B cell (primary cell): ENCODE measurements at regions not wholly inside any gene's neighbourhood (a gene's known extent, or its start where the extent isn't known, plus 50 kb on each side); places are given as distances from the start of the nearest gene placed in this dataset.

Experiments
- ATAC-seq: fragments of 200-7000 bp; cut with Tn5 transposase; one replicate; pipeline ENCODE4 v1.10.0; 2021; ENCODE audit warnings: low read depth, mild to moderate bottlenecking, moderate number of reproducible peaks, moderate library complexity
- CTCF ChIA-PET: fragments of 350-600 bp; sonication (Branson Sonifier 250); formaldehyde crosslinking; loops from one replicate; lab custom pipeline; 2021; ENCODE audit warnings: antibody characterized with exemption, inconsistent platforms; lab: Charles Lee
- POLR2A ChIA-PET: fragments of 350-600 bp; sonication (Branson Sonifier 250); formaldehyde crosslinking; loops from one replicate; lab custom pipeline; 2021; ENCODE audit warnings: antibody characterized with exemption; lab: Charles Lee
- DNase-seq: peaks from one replicate; pipeline ENCODE4 v3.0.0; 2013
- H2AFZ ChIP-seq: 2 replicates; pipeline ENCODE4 v1.6.1; 2012; ENCODE audit warnings: mild to moderate bottlenecking, low read depth, low read length; ENCODE audit not compliant: insufficient read depth, poor library complexity, severe bottlenecking
- H3K27ac ChIP-seq, 2 donors: 1 replicate in 1 of 2; 2 replicates in 1 of 2; pipeline ENCODE4 v1.5.1; 2012 to 2013; ENCODE audit warnings: low read length in 2 of 2, mild to moderate bottlenecking in 2 of 2, moderate library complexity in 1 of 2
- H3K27me3 ChIP-seq, 4 experiments: fragments of 200-600 bp in 1 of 4; sonication (generic) in 1 of 4; replicated peaks in 1 of 4; 1 replicate in 2 of 4; 2 replicates in 2 of 4; pipeline versions ENCODE4 v1.6.1 to v1.7.0; 2013 to 2016; ENCODE audit warnings: low read length in 3 of 4, mild to moderate bottlenecking in 2 of 4, mixed read lengths in 1 of 4, moderate library complexity in 1 of 4; ENCODE audit not compliant: insufficient read depth in 4 of 4, control insufficient read depth in 3 of 4; ENCODE audit errors: control extremely low read depth in 1 of 4
- H3K36me3 ChIP-seq, 2 experiments: replicated peaks in 1 of 2; 1 replicate in 1 of 2; 2 replicates in 1 of 2; pipeline versions ENCODE4 v1.6.1 to v1.7.1; 2013; ENCODE audit warnings: low read length in 1 of 2; ENCODE audit not compliant: insufficient read depth in 2 of 2, control insufficient read depth in 1 of 2; ENCODE audit errors: control extremely low read depth in 1 of 2, extremely low read depth in 1 of 2
- H3K4me1 ChIP-seq, 2 donors: fragments of 200-600 bp in 1 of 2; sonication (generic) in 1 of 2; 1 replicate in 1 of 2; 2 replicates in 1 of 2; pipeline versions ENCODE4 v1.5.1 to v1.6.1; 2013 to 2017; ENCODE audit warnings: low read length in 2 of 2; ENCODE audit not compliant: control insufficient read depth in 2 of 2, insufficient read depth in 2 of 2
- H3K4me2 ChIP-seq: replicated peaks from 2 replicates; pipeline ENCODE3; 2012; ENCODE audit warnings: mild to moderate bottlenecking, low read depth, low read length; ENCODE audit not compliant: poor library complexity, severe bottlenecking
- H3K4me3 ChIP-seq, 5 experiments: fragments of 200-600 bp in 1 of 5; sonication (generic) in 1 of 5; 1 replicate in 3 of 5; 2 replicates in 2 of 5; pipeline versions ENCODE4 v1.5.1 to v1.7.0; 2011 to 2016; ENCODE audit warnings: low read length in 4 of 5, mild to moderate bottlenecking in 4 of 5, low read depth in 2 of 5, control low read depth in 1 of 5, moderate library complexity in 1 of 5; ENCODE audit not compliant: insufficient read depth in 1 of 5; ENCODE audit errors: control extremely low read depth in 1 of 5, extremely low read depth in 1 of 5
- H3K79me2 ChIP-seq: fragments of 200-600 bp; sonication (generic); one replicate; pipeline ENCODE4 v1.6.0; 2016; ENCODE audit warnings: low read length; ENCODE audit not compliant: control insufficient read depth, insufficient read depth
- H3K9ac ChIP-seq: fragments of 200-600 bp; sonication (generic); 2 replicates; pipeline ENCODE4 v1.6.1; 2017; ENCODE audit warnings: mild to moderate bottlenecking, low read length, moderate library complexity
- H3K9me3 ChIP-seq, 3 donors: one replicate each; pipeline versions ENCODE4 v1.6.1 to v1.7.1; 2013; ENCODE audit warnings: low read length in 2 of 3; ENCODE audit not compliant: control insufficient read depth in 2 of 3, insufficient read depth in 1 of 3; ENCODE audit errors: control extremely low read depth in 1 of 3
- H4K20me1 ChIP-seq: 2 replicates; pipeline ENCODE4 v1.6.0; 2012; ENCODE audit warnings: mild to moderate bottlenecking, low read length; ENCODE audit not compliant: insufficient read depth, control insufficient read depth, poor library complexity, severe bottlenecking
- H3K27ac Mint-ChIP-seq: one replicate; pipeline ENCODE4 v1.8.0; 2021; ENCODE audit warnings: mixed read lengths
- H3K27me3 Mint-ChIP-seq: one replicate; pipeline ENCODE4 v1.8.0; 2021; ENCODE audit warnings: mixed read lengths
- H3K4me1 Mint-ChIP-seq: one replicate; pipeline ENCODE4 v1.8.0; 2021; ENCODE audit warnings: mixed read lengths
- H3K4me3 Mint-ChIP-seq: one replicate; pipeline ENCODE4 v1.8.0; 2021; ENCODE audit warnings: mixed read lengths
- H3K9me3 Mint-ChIP-seq: one replicate; pipeline ENCODE4 v1.8.0; 2022; ENCODE audit warnings: mixed read lengths; ENCODE audit not compliant: insufficient read depth
- CTCF ChIP-seq: fragments of 200-600 bp; IDR thresholded peaks from one replicate; pipeline ENCODE4 v1.8.0; 2022; ENCODE audit warnings: antibody characterized with exemption, mild to moderate bottlenecking
- EZH2 ChIP-seq: IDR thresholded peaks from 2 replicates; pipeline ENCODE4 v1.6.1; 2012; ENCODE audit warnings: borderline replicate concordance, low read depth, mild to moderate bottlenecking, moderate library complexity, low read length; ENCODE audit not compliant: insufficient read depth, poor library complexity, severe bottlenecking
- WGBS: methylation state at CpG from one replicate; pipeline ENCODE4 v1.1.5; 2013; ENCODE audit warnings: missing lambda C conversion rate; ENCODE audit not compliant: insufficient coverage; 5-methylcytosine and 5-hydroxymethylcytosine counted together
- intact Hi-C: fragments of 100-400 bp; cut with micrococcal nuclease; formaldehyde crosslinking; loops from one replicate; pipeline ENCODE4 v1.10.0; 2022

- H3K9ac ChIP-seq, result no peak overlapping the region
- H4K20me1 ChIP-seq, result no peaks in the 10 kb centered on the region
- H3K27ac ChIP-seq, result no peak overlapping the region
- H2AFZ ChIP-seq, result no peak overlapping the region
- peaks cover 0 to 12% (median 0%) of the 10 kb centered on the region in 3 donors for H3K9me3 ChIP-seq
- Mint-ChIP-seq H3K27me3 (peaks cover 3% of the 10 kb centered on the region), H3K9me3 (no peaks in the 10 kb centered on the region), H3K27ac (no peak overlapping the region), H3K4me3 (no peak overlapping the region), H3K4me1 (peaks cover 2% of the 10 kb centered on the region)
- ChIA-PET POLR2A (no interaction called here), CTCF (no interaction called here)
- ATAC-seq, result no peak
- TF ChIP-seq CTCF (no peak), EZH2 (no peak)
- no peaks in the 10 kb centered on the region for H3K4me1 ChIP-seq
- intact Hi-C loops, result no loop called here
- DNase-seq, result no peak
- H3K36me3 ChIP-seq, result no peaks in the 10 kb centered on the region
- no peaks in the 10 kb centered on the region for H3K79me2 ChIP-seq
- H3K27me3 ChIP-seq, result no peaks in the 10 kb centered on the region
- H3K4me2 ChIP-seq, result no peak overlapping the region
- H3K4me3 ChIP-seq, result no peak overlapping the region
- WGBS, result no CpG with 5 or more reads among the region's 1 CpG
Observed at GRCh38 chr5:8185852-8186251, 316.9 kb downstream of the MTRR start.

GRCh38 chr5:8188874-8189565, 320.1 kb downstream of the MTRR start:
- intact Hi-C loops, result no loop called here
- H3K4me2 ChIP-seq, result no peak overlapping the region
- Mint-ChIP-seq H3K4me3 (no peak overlapping the region), H3K9me3 (peaks cover 4% of the 10 kb centered on the region), H3K4me1 (peaks cover 8% of the 10 kb centered on the region), H3K27ac (no peak overlapping the region), H3K27me3 (no peaks in the 10 kb centered on the region)
- no peaks in the 10 kb centered on the region for H4K20me1 ChIP-seq
- no peak overlapping the region for H3K9ac ChIP-seq
- TF ChIP-seq CTCF (no peak), EZH2 (no peak)
- H3K79me2 ChIP-seq, result no peaks in the 10 kb centered on the region
- ChIA-PET CTCF (no interaction called here), POLR2A (no interaction called here)
- H3K27ac ChIP-seq, result no peak overlapping the region
- ATAC-seq (no peak), DNase-seq (no peak)
- H3K9me3 ChIP-seq, result peaks cover 0 to 12% (median 2%) of the 10 kb centered on the region in 3 donors
- no peaks in the 10 kb centered on the region for H3K36me3 ChIP-seq
- H3K4me1 ChIP-seq, result no peaks in the 10 kb centered on the region
- no peak overlapping the region for H2AFZ ChIP-seq
- 62% methylated on average over 3 of the region's 6 CpGs for WGBS
- H3K27me3 ChIP-seq, result no peaks in the 10 kb centered on the region
- no peak overlapping the region for H3K4me3 ChIP-seq
